Endodermal cell (in vitro differentiated cells): ENCODE measurements at regions not wholly inside any gene's neighbourhood (a gene's known extent, or its start where the extent isn't known, plus 50 kb on each side); places are given as distances from the start of the nearest gene placed in this dataset.

Experiments
- DNase-seq: peaks from one replicate; pipeline ENCODE4 v3.0.0-alpha.2; 2017
- H3K27ac ChIP-seq: 2 replicates; pipeline ENCODE4 v1.5.1; 2013; ENCODE audit warnings: mild to moderate bottlenecking, low read depth, low read length, moderate library complexity
- H3K27me3 ChIP-seq: 2 replicates; pipeline ENCODE4 v1.6.1; 2013; ENCODE audit warnings: mild to moderate bottlenecking, low read length, moderate library complexity; ENCODE audit not compliant: insufficient read depth, control insufficient read depth, poor library complexity, severe bottlenecking
- H3K36me3 ChIP-seq: 2 replicates; pipeline ENCODE4 v1.7.0; 2013; ENCODE audit warnings: mild to moderate bottlenecking, low read length, moderate library complexity; ENCODE audit not compliant: control insufficient read depth, insufficient read depth
- H3K4me1 ChIP-seq: one replicate; pipeline ENCODE4 v1.7.0; 2013; ENCODE audit warnings: low read length; ENCODE audit not compliant: control insufficient read depth, insufficient read depth
- H3K4me3 ChIP-seq: 2 replicates; pipeline ENCODE4 v1.5.1; 2013; ENCODE audit warnings: mild to moderate bottlenecking, low read length, moderate library complexity
- H3K9ac ChIP-seq: 2 replicates; pipeline ENCODE4 v1.6.1; 2013; ENCODE audit warnings: mild to moderate bottlenecking, low read length, moderate library complexity; ENCODE audit not compliant: poor library complexity, severe bottlenecking; ENCODE audit errors: extremely low read depth
- H3K9me3 ChIP-seq: 2 replicates; pipeline ENCODE4 v1.6.1; 2013; ENCODE audit warnings: mild to moderate bottlenecking, low read length, moderate library complexity; ENCODE audit not compliant: control insufficient read depth
- H3K27ac Mint-ChIP-seq: 2 replicates; pipeline ENCODE4 v1.8.0; 2020; ENCODE audit warnings: mixed read lengths
- H3K27me3 Mint-ChIP-seq: 2 replicates; pipeline ENCODE4 v1.8.0; 2021; ENCODE audit warnings: mild to moderate bottlenecking, mixed read lengths; ENCODE audit not compliant: insufficient read depth
- H3K36me3 Mint-ChIP-seq: 2 replicates; pipeline ENCODE4 v1.8.0; 2020; ENCODE audit warnings: low read depth, mixed read lengths
- H3K4me1 Mint-ChIP-seq: 2 replicates; pipeline ENCODE4 v1.8.0; 2020; ENCODE audit warnings: mixed read lengths
- H3K4me3 Mint-ChIP-seq: 2 replicates; pipeline ENCODE4 v1.8.0; 2020; ENCODE audit warnings: mild to moderate bottlenecking, moderate library complexity, mixed read lengths
- H3K9me3 Mint-ChIP-seq: 2 replicates; pipeline ENCODE4 v1.8.0; 2020; ENCODE audit warnings: mild to moderate bottlenecking, mixed read lengths
- WGBS, 2 experiments: methylation state at CpG; one replicate each; pipeline versions ENCODE4 v1.1.5 to v1.1.7; 2013; ENCODE audit warnings: missing lambda C conversion rate in 2 of 2, mixed read lengths in 1 of 2; ENCODE audit not compliant: insufficient coverage in 1 of 2, insufficient read length in 1 of 2; 5-methylcytosine and 5-hydroxymethylcytosine counted together
- TF ChIP-seq, protein P1 (sequence below): fragments of 200-600 bp; sonication (generic); conservative IDR thresholded peaks from 2 replicates; pipeline ENCODE4 v1.5.0; 2021; ENCODE audit warnings: antibody characterized with exemption, mild to moderate bottlenecking

DNA sequence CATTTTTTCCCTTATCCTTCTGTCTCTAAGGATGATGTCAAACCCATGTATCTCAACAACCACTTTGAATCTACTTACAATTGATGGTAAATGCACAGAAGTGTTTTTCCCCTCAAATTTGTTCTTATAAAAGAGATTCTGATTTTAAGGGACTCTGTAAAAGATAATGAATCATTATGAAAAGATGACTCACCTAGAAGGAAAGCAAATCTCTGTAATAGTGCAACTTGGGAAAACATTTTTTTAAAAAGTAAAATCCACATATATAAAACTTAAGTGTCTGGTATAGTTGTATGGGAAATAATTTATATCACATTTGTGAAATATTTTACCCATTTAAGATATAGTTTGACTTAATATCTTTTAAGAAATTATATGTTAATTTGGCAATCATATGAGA lies 137.0 kb downstream of the TINAG start:
- H3K27me3 ChIP-seq = no peaks in the 10 kb centered on the region
- H3K9ac ChIP-seq = no peak overlapping the region
- Mint-ChIP-seq H3K27me3 (no peaks in the 10 kb centered on the region), H3K4me1 (no peaks in the 10 kb centered on the region), H3K36me3 (no peaks in the 10 kb centered on the region), H3K4me3 (no peak overlapping the region), H3K27ac (no peak overlapping the region), H3K9me3 (no peaks in the 10 kb centered on the region)
- no peak for DNase-seq
- no peaks in the 10 kb centered on the region for H3K36me3 ChIP-seq
- H3K4me3 ChIP-seq = no peak overlapping the region
- no peaks in the 10 kb centered on the region for H3K9me3 ChIP-seq
- TF ChIP-seq, protein P1, sequence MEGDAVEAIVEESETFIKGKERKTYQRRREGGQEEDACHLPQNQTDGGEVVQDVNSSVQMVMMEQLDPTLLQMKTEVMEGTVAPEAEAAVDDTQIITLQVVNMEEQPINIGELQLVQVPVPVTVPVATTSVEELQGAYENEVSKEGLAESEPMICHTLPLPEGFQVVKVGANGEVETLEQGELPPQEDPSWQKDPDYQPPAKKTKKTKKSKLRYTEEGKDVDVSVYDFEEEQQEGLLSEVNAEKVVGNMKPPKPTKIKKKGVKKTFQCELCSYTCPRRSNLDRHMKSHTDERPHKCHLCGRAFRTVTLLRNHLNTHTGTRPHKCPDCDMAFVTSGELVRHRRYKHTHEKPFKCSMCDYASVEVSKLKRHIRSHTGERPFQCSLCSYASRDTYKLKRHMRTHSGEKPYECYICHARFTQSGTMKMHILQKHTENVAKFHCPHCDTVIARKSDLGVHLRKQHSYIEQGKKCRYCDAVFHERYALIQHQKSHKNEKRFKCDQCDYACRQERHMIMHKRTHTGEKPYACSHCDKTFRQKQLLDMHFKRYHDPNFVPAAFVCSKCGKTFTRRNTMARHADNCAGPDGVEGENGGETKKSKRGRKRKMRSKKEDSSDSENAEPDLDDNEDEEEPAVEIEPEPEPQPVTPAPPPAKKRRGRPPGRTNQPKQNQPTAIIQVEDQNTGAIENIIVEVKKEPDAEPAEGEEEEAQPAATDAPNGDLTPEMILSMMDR = no peak
- no peak overlapping the region for H3K27ac ChIP-seq
- H3K4me1 ChIP-seq = no peaks in the 10 kb centered on the region

DNA sequence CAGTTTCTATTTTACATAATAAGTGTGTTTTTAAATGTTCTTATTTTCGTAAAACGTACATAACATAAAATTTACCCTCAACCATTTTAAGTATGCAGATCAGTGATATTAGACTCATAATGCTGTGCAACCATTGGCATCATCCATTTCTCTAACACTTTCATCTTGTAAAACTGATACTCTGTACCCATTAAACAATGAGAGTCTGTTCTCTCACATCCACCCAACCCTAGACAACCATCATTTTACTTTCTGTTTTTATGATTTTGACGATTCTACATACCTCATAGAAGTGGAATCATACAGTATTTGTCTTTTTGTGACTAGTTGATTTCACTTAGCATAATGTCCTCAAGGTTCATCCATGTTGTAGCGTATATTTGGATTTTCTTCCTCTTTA lies 140.4 kb downstream of the TINAG start:
- no peaks in the 10 kb centered on the region for H3K4me1 Mint-ChIP-seq
- Histone ChIP-seq H3K9me3 (no peaks in the 10 kb centered on the region), H3K27ac (no peak overlapping the region), H3K27me3 (no peaks in the 10 kb centered on the region), H3K4me1 (no peaks in the 10 kb centered on the region), H3K4me3 (no peak overlapping the region), H3K9ac (no peak overlapping the region), H3K36me3 (no peaks in the 10 kb centered on the region)
- peaks cover 6% of the 10 kb centered on the region for H3K9me3 Mint-ChIP-seq
- TF ChIP-seq, protein P1 = no peak
- no peaks in the 10 kb centered on the region for H3K36me3 Mint-ChIP-seq
- H3K4me3 Mint-ChIP-seq = no peak overlapping the region
- H3K27me3 Mint-ChIP-seq = no peaks in the 10 kb centered on the region
- DNase-seq = no peak
- H3K27ac Mint-ChIP-seq = no peak overlapping the region
- WGBS, 2 experiments = 92 to 98% methylated on average over 2 to 4 of the region's 4 CpGs

DNA sequence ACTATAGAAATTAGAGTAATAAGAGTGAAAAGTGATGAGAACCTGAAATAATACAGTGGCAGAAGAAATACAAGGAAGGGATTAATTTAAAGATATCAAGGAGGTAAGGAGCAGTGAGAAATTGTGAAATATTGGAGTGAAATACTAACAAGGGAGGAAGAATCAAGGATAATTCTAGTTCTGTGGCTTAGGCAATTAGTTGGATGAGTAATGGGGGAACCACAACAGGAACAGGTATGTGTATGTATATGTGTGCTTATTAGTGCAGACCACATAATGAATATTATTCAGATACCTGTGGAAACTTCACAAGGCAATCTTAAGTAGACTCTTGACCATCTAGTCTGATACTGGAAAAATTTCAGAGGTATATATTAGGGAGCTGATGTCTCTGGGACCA lies 143.3 kb downstream of the TINAG start:
- H3K4me1 Mint-ChIP-seq = no peaks in the 10 kb centered on the region
- H3K27ac ChIP-seq = no peak overlapping the region
- TF ChIP-seq, protein P1 = no peak
- no peak overlapping the region for H3K4me3 ChIP-seq
- no peak overlapping the region for H3K27ac Mint-ChIP-seq
- H3K27me3 ChIP-seq = no peaks in the 10 kb centered on the region
- H3K36me3 Mint-ChIP-seq = no peaks in the 10 kb centered on the region
- DNase-seq = no peak
- no peaks in the 10 kb centered on the region for H3K36me3 ChIP-seq
- H3K27me3 Mint-ChIP-seq = no peaks in the 10 kb centered on the region
- H3K4me3 Mint-ChIP-seq = no peak overlapping the region
- H3K9ac ChIP-seq = no peak overlapping the region
- no peaks in the 10 kb centered on the region for H3K4me1 ChIP-seq
- H3K9me3 Mint-ChIP-seq = peaks cover 6% of the 10 kb centered on the region
- H3K9me3 ChIP-seq = no peaks in the 10 kb centered on the region
